ENCODE measurements at regions not wholly inside any gene's neighbourhood (a gene's known extent, or its start where the extent isn't known, plus 50 kb on each side); places are given as distances from the start of the nearest gene placed in this dataset.

DNA sequence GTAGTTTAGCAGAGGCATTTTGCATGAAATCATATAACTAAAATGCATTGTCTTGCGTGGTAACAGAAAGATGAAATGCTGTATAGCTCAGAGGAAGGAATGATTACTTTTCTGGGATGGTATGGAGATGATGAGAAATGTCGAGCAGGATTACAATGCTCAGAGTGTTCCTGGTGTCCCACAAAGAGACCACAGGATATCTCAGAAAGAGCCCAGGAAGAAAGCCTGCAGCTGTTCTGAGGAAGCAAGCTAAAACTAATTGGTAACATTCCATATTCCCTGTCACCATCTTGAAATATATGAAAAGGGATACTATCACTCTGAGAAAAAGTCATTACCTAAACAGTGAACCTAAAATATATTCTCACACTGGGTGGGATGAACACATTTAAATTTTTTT lies 233.1 kb downstream of the POU4F1 start:
- DNase-seq (no peak), ATAC-seq (no peak)
- Histone ChIP-seq H3K9me3 (no peaks in the 10 kb centered on the region), H3K36me3 (ENCODE audit: low read depth) (no peaks in the 10 kb centered on the region), H3K4me3 (no peak overlapping the region), H3K4me1 (ENCODE audit: low read depth) (no peaks in the 10 kb centered on the region)
- TF ChIP-seq, protein P1, sequence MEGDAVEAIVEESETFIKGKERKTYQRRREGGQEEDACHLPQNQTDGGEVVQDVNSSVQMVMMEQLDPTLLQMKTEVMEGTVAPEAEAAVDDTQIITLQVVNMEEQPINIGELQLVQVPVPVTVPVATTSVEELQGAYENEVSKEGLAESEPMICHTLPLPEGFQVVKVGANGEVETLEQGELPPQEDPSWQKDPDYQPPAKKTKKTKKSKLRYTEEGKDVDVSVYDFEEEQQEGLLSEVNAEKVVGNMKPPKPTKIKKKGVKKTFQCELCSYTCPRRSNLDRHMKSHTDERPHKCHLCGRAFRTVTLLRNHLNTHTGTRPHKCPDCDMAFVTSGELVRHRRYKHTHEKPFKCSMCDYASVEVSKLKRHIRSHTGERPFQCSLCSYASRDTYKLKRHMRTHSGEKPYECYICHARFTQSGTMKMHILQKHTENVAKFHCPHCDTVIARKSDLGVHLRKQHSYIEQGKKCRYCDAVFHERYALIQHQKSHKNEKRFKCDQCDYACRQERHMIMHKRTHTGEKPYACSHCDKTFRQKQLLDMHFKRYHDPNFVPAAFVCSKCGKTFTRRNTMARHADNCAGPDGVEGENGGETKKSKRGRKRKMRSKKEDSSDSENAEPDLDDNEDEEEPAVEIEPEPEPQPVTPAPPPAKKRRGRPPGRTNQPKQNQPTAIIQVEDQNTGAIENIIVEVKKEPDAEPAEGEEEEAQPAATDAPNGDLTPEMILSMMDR (IDR thresholded peaks at IDR 0.05), result no peak
- intact Hi-C loops (cut with DNase I, micrococcal nuclease), result no loop called here

DNA sequence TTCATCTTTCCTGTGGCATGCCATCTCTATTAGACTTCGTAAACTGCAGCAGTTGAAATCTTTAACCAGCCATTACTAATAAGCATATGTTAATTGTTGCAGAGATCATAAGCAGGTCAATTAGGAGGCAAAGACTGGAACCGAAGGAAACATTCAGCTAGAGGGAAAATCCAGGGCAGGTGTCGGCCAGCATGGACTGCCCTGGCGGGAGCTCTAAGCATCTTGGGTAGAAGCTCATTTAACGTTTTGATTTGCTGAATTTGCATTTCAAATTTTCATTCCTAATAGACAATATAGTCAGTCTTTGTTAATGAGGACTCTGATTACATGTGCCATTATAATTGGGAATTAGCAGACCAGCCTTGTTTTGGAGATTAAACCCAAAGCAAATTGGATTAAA lies 238.6 kb downstream of the POU4F1 start:
- no peak overlapping the region for H3K4me3 ChIP-seq
- no peaks in the 10 kb centered on the region for H3K36me3 ChIP-seq (ENCODE audit: low read depth)
- ATAC-seq (no peak), DNase-seq (no peak)
- no peaks in the 10 kb centered on the region for H3K4me1 ChIP-seq (ENCODE audit: low read depth)
- no peaks in the 10 kb centered on the region for H3K9me3 ChIP-seq
- intact Hi-C loops (cut with DNase I, micrococcal nuclease), result no loop called here
- TF ChIP-seq, protein P1 (IDR thresholded peaks at IDR 0.05), result no peak

DNA sequence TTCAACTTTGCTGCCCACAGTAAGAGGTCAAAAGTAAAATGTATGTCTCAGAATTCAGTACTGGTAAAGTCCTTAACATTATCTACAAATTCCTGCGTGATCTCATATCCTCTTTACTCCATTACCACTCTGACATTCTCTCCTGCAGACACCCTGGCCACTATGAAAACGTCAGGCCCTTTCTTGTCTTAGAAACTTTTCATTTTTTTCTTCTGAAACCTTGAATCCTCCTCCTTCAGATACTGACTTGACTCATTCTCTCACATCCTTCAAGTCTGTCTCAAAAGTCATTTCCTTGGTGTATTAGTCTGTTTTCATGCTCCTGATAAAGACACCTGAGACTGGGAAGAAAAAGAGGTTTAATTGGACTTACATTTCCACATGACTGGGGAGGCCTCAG lies 262.3 kb downstream of the POU4F1 start:
- DNase-seq (no peak), ATAC-seq (no peak)
- Histone ChIP-seq H3K36me3 (ENCODE audit: low read depth) (no peaks in the 10 kb centered on the region), H3K4me1 (ENCODE audit: low read depth) (no peaks in the 10 kb centered on the region), H3K9me3 (no peaks in the 10 kb centered on the region), H3K4me3 (no peak overlapping the region)
- intact Hi-C loops (cut with DNase I, micrococcal nuclease), result no loop called here
- TF ChIP-seq, protein P1 (IDR thresholded peaks at IDR 0.05), result no peak

DNA sequence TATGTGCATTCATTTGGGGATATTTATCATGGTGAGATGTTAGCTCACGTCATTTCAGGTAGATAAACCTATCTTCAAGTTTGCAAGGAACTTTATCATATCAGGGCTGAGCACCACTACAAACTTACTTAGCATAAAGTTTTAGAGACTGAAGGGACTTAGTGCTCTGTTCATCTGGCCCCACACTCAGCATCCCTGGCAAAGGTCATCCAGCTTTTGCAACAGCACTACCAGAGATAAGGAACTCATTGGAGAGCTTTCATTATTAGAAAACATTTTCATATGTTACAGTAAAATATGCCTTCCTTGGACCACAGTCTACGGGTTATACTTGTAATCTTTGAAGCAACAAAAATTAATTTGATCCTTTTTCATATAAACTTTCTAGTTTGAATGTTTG lies 263.4 kb downstream of the POU4F1 start:
- TF ChIP-seq, protein P1 (IDR thresholded peaks at IDR 0.05), result no peak
- ATAC-seq (no peak), DNase-seq (no peak)
- no peaks in the 10 kb centered on the region for H3K36me3 ChIP-seq (ENCODE audit: low read depth)
- no peaks in the 10 kb centered on the region for H3K9me3 ChIP-seq
- H3K4me1 ChIP-seq (ENCODE audit: low read depth), result no peaks in the 10 kb centered on the region
- intact Hi-C loops (cut with DNase I, micrococcal nuclease), result no loop called here
- no peak overlapping the region for H3K4me3 ChIP-seq

DNA sequence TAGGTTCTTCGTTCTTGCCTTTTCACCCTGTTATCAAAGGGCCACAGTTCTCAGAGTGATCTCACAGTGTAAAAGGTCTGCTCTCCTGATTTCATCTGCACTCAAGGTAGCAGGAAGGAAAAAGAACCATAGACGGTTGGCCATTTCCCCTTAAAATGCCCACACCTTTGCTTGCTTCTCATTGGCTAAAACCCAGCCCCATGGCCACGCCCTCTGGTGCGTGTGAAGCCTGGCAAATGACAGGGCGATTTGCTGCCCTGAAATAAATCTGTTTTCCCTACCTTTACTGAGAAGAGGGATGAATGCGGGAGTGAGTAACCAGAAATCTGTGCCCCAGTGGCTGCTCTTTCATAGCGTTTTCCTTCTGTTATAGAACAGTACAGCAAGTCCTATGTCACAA lies 269.3 kb downstream of the POU4F1 start:
- Histone ChIP-seq H3K4me1 (ENCODE audit: low read depth) (no peaks in the 10 kb centered on the region), H3K36me3 (ENCODE audit: low read depth) (no peaks in the 10 kb centered on the region), H3K4me3 (no peak overlapping the region), H3K9me3 (no peaks in the 10 kb centered on the region)
- intact Hi-C loops (cut with DNase I, micrococcal nuclease), result no loop called here
- ATAC-seq, result no peak
- TF ChIP-seq, protein P1 (IDR thresholded peaks at IDR 0.05), result no peak
- DNase-seq, result no peak

DNA sequence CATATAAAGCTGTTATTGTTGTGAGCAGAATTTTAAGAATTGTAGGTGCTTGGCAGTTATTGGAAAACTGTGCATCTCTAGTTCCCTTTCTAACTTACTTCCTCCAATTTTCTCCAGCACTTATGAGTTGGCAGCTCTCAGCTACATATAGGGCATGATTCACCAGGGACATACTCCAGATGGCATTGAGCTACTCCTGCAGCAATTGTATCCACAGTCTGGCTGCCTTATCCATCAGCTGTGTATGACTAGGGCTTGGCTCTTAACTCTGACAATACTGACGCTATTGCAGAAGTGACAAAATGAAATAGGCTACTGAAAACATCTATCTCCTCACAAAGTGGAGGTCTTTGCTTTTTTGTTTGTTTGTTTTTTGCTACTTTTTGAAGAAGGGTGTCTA lies 276.7 kb downstream of the POU4F1 start:
- Histone ChIP-seq H3K9me3 (no peaks in the 10 kb centered on the region), H3K4me1 (ENCODE audit: low read depth) (no peaks in the 10 kb centered on the region), H3K36me3 (ENCODE audit: low read depth) (no peaks in the 10 kb centered on the region), H3K4me3 (no peak overlapping the region)
- intact Hi-C loops (cut with DNase I, micrococcal nuclease), result no loop called here
- TF ChIP-seq, protein P1 (IDR thresholded peaks at IDR 0.05), result no peak
- DNase-seq (no peak), ATAC-seq (no peak)

Data from mucosa of descending colon (tissue), 3 donors.